ENCODE measurements at regions not wholly inside any gene's neighbourhood (a gene's known extent, or its start where the extent isn't known, plus 50 kb on each side); places are given as distances from the start of the nearest gene placed in this dataset.

- Histone ChIP-seq H3K27ac (ENCODE audit: low read depth in 2 of 2, low read length in 2 of 2) (no peak overlapping the region), H3K4me1 (ENCODE audit: control insufficient read depth in 2 of 2, insufficient read depth in 2 of 2, low read length in 2 of 2) (no peaks in the 10 kb centered on the region)
Measured at GRCh38 chr3:106013971-106014370, 145.2 kb upstream of the CBLB start.

GRCh38 chr3:106014518-106014917, 145.7 kb upstream of the CBLB start:
- Histone ChIP-seq H3K9ac (ENCODE audit: low read depth in 1 of 2, low read length in 2 of 2) (no peak overlapping the region), H3K27ac (ENCODE audit: low read depth in 2 of 2, low read length in 2 of 2) (no peak overlapping the region), H3K27me3 (ENCODE audit: control insufficient read depth in 2 of 2, insufficient read depth in 2 of 2, low read length in 2 of 2) (no peaks in the 10 kb centered on the region), H3K4me1 (ENCODE audit: control insufficient read depth in 2 of 2, insufficient read depth in 2 of 2, low read length in 2 of 2) (no peaks in the 10 kb centered on the region), H3K4me3 (ENCODE audit: low read length in 2 of 2) (no peak overlapping the region), H3K36me3 (ENCODE audit: control insufficient read depth in 2 of 2, insufficient read depth in 2 of 2, low read length in 2 of 2) (no peaks in the 10 kb centered on the region), H3K9me3 (ENCODE audit: control insufficient read depth in 2 of 2, low read length in 2 of 2) (no peaks in the 10 kb centered on the region)

More at GRCh38 chr3:106013971-106014370, 145.2 kb upstream of the CBLB start:
- H3K4me3 ChIP-seq (ENCODE audit: low read length in 2 of 2), result no peak overlapping the region
- H3K36me3 ChIP-seq (ENCODE audit: control insufficient read depth in 2 of 2, insufficient read depth in 2 of 2, low read length in 2 of 2), result no peaks in the 10 kb centered on the region
- no peaks in the 10 kb centered on the region for H3K27me3 ChIP-seq (ENCODE audit: control insufficient read depth in 2 of 2, insufficient read depth in 2 of 2, low read length in 2 of 2)
- H3K9me3 ChIP-seq (ENCODE audit: control insufficient read depth in 2 of 2, low read length in 2 of 2), result no peaks in the 10 kb centered on the region
- no peak overlapping the region for H3K9ac ChIP-seq (ENCODE audit: low read depth in 1 of 2, low read length in 2 of 2)

- Histone ChIP-seq H3K4me1 (ENCODE audit: control insufficient read depth in 2 of 2, insufficient read depth in 2 of 2, low read length in 2 of 2) (no peaks in the 10 kb centered on the region), H3K27me3 (ENCODE audit: control insufficient read depth in 2 of 2, insufficient read depth in 2 of 2, low read length in 2 of 2) (no peaks in the 10 kb centered on the region), H3K9me3 (ENCODE audit: control insufficient read depth in 2 of 2, low read length in 2 of 2) (no peaks in the 10 kb centered on the region), H3K4me3 (ENCODE audit: low read length in 2 of 2) (no peak overlapping the region), H3K9ac (ENCODE audit: low read depth in 1 of 2, low read length in 2 of 2) (no peak overlapping the region), H3K27ac (ENCODE audit: low read depth in 2 of 2, low read length in 2 of 2) (no peak overlapping the region), H3K36me3 (ENCODE audit: control insufficient read depth in 2 of 2, insufficient read depth in 2 of 2, low read length in 2 of 2) (no peaks in the 10 kb centered on the region)
Measured at GRCh38 chr3:106014971-106015370, 146.2 kb upstream of the CBLB start.

- H3K27me3 ChIP-seq (ENCODE audit: control insufficient read depth in 2 of 2, insufficient read depth in 2 of 2, low read length in 2 of 2), result no peaks in the 10 kb centered on the region
- H3K27ac ChIP-seq (ENCODE audit: low read depth in 2 of 2, low read length in 2 of 2), result no peak overlapping the region
- no peaks in the 10 kb centered on the region for H3K9me3 ChIP-seq (ENCODE audit: control insufficient read depth in 2 of 2, low read length in 2 of 2)
- H3K36me3 ChIP-seq (ENCODE audit: control insufficient read depth in 2 of 2, insufficient read depth in 2 of 2, low read length in 2 of 2), result no peaks in the 10 kb centered on the region
- no peaks in the 10 kb centered on the region for H3K4me1 ChIP-seq (ENCODE audit: control insufficient read depth in 2 of 2, insufficient read depth in 2 of 2, low read length in 2 of 2)
- no peak overlapping the region for H3K4me3 ChIP-seq (ENCODE audit: low read length in 2 of 2)
- H3K9ac ChIP-seq (ENCODE audit: low read depth in 1 of 2, low read length in 2 of 2), result no peak overlapping the region
Measured at GRCh38 chr3:106018102-106018501, 149.3 kb upstream of the CBLB start.

GRCh38 chr3:106018929-106019550, 150.2 kb upstream of the CBLB start:
- Histone ChIP-seq H3K4me3 (ENCODE audit: low read length in 2 of 2) (no peak overlapping the region), H3K9me3 (ENCODE audit: control insufficient read depth in 2 of 2, low read length in 2 of 2) (no peaks in the 10 kb centered on the region), H3K27me3 (ENCODE audit: control insufficient read depth in 2 of 2, insufficient read depth in 2 of 2, low read length in 2 of 2) (no peaks in the 10 kb centered on the region), H3K4me1 (ENCODE audit: control insufficient read depth in 2 of 2, insufficient read depth in 2 of 2, low read length in 2 of 2) (no peaks in the 10 kb centered on the region), H3K27ac (ENCODE audit: low read depth in 2 of 2, low read length in 2 of 2) (no peak overlapping the region), H3K9ac (ENCODE audit: low read depth in 1 of 2, low read length in 2 of 2) (no peak overlapping the region), H3K36me3 (ENCODE audit: control insufficient read depth in 2 of 2, insufficient read depth in 2 of 2, low read length in 2 of 2) (no peaks in the 10 kb centered on the region)

- no peaks in the 10 kb centered on the region for H3K9me3 ChIP-seq (ENCODE audit: control insufficient read depth in 2 of 2, low read length in 2 of 2)
- H3K4me3 ChIP-seq (ENCODE audit: low read length in 2 of 2), result no peak overlapping the region
- no peaks in the 10 kb centered on the region for H3K36me3 ChIP-seq (ENCODE audit: control insufficient read depth in 2 of 2, insufficient read depth in 2 of 2, low read length in 2 of 2)
- H3K27ac ChIP-seq (ENCODE audit: low read depth in 2 of 2, low read length in 2 of 2), result no peak overlapping the region
- H3K27me3 ChIP-seq (ENCODE audit: control insufficient read depth in 2 of 2, insufficient read depth in 2 of 2, low read length in 2 of 2), result no peaks in the 10 kb centered on the region
- H3K9ac ChIP-seq (ENCODE audit: low read depth in 1 of 2, low read length in 2 of 2), result no peak overlapping the region
- H3K4me1 ChIP-seq (ENCODE audit: control insufficient read depth in 2 of 2, insufficient read depth in 2 of 2, low read length in 2 of 2), result peaks cover 0 to 5% of the 10 kb centered on the region in 2 donors
Measured at GRCh38 chr3:106022913-106023312, 154.1 kb upstream of the CBLB start.

GRCh38 chr3:106025151-106025722, 156.4 kb upstream of the CBLB start:
- Histone ChIP-seq H3K27me3 (ENCODE audit: control insufficient read depth in 2 of 2, insufficient read depth in 2 of 2, low read length in 2 of 2) (no peaks in the 10 kb centered on the region), H3K27ac (ENCODE audit: low read depth in 2 of 2, low read length in 2 of 2) (peak overlapping the region in 1 of 2 donors; percentile 6), H3K9me3 (ENCODE audit: control insufficient read depth in 2 of 2, low read length in 2 of 2) (no peaks in the 10 kb centered on the region), H3K4me1 (ENCODE audit: control insufficient read depth in 2 of 2, insufficient read depth in 2 of 2, low read length in 2 of 2) (peaks cover 0 to 5% of the 10 kb centered on the region in 2 donors), H3K9ac (ENCODE audit: low read depth in 1 of 2, low read length in 2 of 2) (no peak overlapping the region), H3K4me3 (ENCODE audit: low read length in 2 of 2) (no peak overlapping the region), H3K36me3 (ENCODE audit: control insufficient read depth in 2 of 2, insufficient read depth in 2 of 2, low read length in 2 of 2) (no peaks in the 10 kb centered on the region)

- no peaks in the 10 kb centered on the region for H3K27me3 ChIP-seq (ENCODE audit: control insufficient read depth in 2 of 2, insufficient read depth in 2 of 2, low read length in 2 of 2)
- H3K9ac ChIP-seq (ENCODE audit: low read depth in 1 of 2, low read length in 2 of 2), result no peak overlapping the region
- no peak overlapping the region for H3K27ac ChIP-seq (ENCODE audit: low read depth in 2 of 2, low read length in 2 of 2)
- no peaks in the 10 kb centered on the region for H3K9me3 ChIP-seq (ENCODE audit: control insufficient read depth in 2 of 2, low read length in 2 of 2)
- peaks cover 0 to 3% of the 10 kb centered on the region in 2 donors for H3K4me1 ChIP-seq (ENCODE audit: control insufficient read depth in 2 of 2, insufficient read depth in 2 of 2, low read length in 2 of 2)
- H3K4me3 ChIP-seq (ENCODE audit: low read length in 2 of 2), result no peak overlapping the region
- no peaks in the 10 kb centered on the region for H3K36me3 ChIP-seq (ENCODE audit: control insufficient read depth in 2 of 2, insufficient read depth in 2 of 2, low read length in 2 of 2)
Measured at GRCh38 chr3:106029954-106030626, 161.3 kb upstream of the CBLB start.

GRCh38 chr3:106030627-106030963, 161.8 kb upstream of the CBLB start:
- Histone ChIP-seq H3K27me3 (ENCODE audit: control insufficient read depth in 2 of 2, insufficient read depth in 2 of 2, low read length in 2 of 2) (no peaks in the 10 kb centered on the region), H3K9ac (ENCODE audit: low read depth in 1 of 2, low read length in 2 of 2) (no peak overlapping the region), H3K4me3 (ENCODE audit: low read length in 2 of 2) (no peak overlapping the region), H3K4me1 (ENCODE audit: control insufficient read depth in 2 of 2, insufficient read depth in 2 of 2, low read length in 2 of 2) (no peaks in the 10 kb centered on the region), H3K27ac (ENCODE audit: low read depth in 2 of 2, low read length in 2 of 2) (no peak overlapping the region), H3K9me3 (ENCODE audit: control insufficient read depth in 2 of 2, low read length in 2 of 2) (no peaks in the 10 kb centered on the region), H3K36me3 (ENCODE audit: control insufficient read depth in 2 of 2, insufficient read depth in 2 of 2, low read length in 2 of 2) (no peaks in the 10 kb centered on the region)

- Histone ChIP-seq H3K27ac (ENCODE audit: low read depth in 2 of 2, low read length in 2 of 2) (no peak overlapping the region), H3K4me1 (ENCODE audit: control insufficient read depth in 2 of 2, insufficient read depth in 2 of 2, low read length in 2 of 2) (no peaks in the 10 kb centered on the region), H3K9me3 (ENCODE audit: control insufficient read depth in 2 of 2, low read length in 2 of 2) (no peaks in the 10 kb centered on the region), H3K9ac (ENCODE audit: low read depth in 1 of 2, low read length in 2 of 2) (no peak overlapping the region), H3K27me3 (ENCODE audit: control insufficient read depth in 2 of 2, insufficient read depth in 2 of 2, low read length in 2 of 2) (no peaks in the 10 kb centered on the region), H3K36me3 (ENCODE audit: control insufficient read depth in 2 of 2, insufficient read depth in 2 of 2, low read length in 2 of 2) (no peaks in the 10 kb centered on the region), H3K4me3 (ENCODE audit: low read length in 2 of 2) (no peak overlapping the region)
Measured at GRCh38 chr3:106032479-106032878, 163.7 kb upstream of the CBLB start.
